RPMI7951 (cell line): ENCODE measurements at regions not wholly inside any gene's neighbourhood (a gene's known extent, or its start where the extent isn't known, plus 50 kb on each side); places are given as distances from the start of the nearest gene placed in this dataset.
A peak's percentile ranks its signal among the peaks of the same experiment; 100 is the strongest.
"Not testable (repeated sequence)": the region's sequence is repeated elsewhere in the genome, so short reads cannot be mapped to it uniquely, and the experiment has no call there.

ENCODE experiments used
- DNase-seq: peaks from one replicate; pipeline ENCODE4 v3.0.0-alpha.2; 2012; ENCODE audit warnings: low read depth

- no peak for DNase-seq
These were observed 95.5 kb upstream of the TBX5 start for GRCh38 chr12:114501474-114501807.

GRCh38 chr12:114500775-114501473 lies 95.0 kb upstream of the TBX5 start:
- DNase-seq = no peak

GRCh38 chr12:114500131-114500530 lies 94.2 kb upstream of the TBX5 start:
- DNase-seq = no peak

- peak; percentile 10 for DNase-seq
These were observed 93.4 kb upstream of the TBX5 start for GRCh38 chr12:114499338-114499737.

- DNase-seq = no peak
These were observed 86.0 kb upstream of the TBX5 start for GRCh38 chr12:114491916-114492315.

- DNase-seq = not testable (repeated sequence)
These were observed 79.0 kb upstream of the TBX5 start for GRCh38 chr12:114484822-114485459.

- no peak for DNase-seq
These were observed 78.1 kb upstream of the TBX5 start for GRCh38 chr12:114483996-114484395.

GRCh38 chr12:114481200-114481535 lies 75.2 kb upstream of the TBX5 start:
- no peak for DNase-seq

GRCh38 chr12:114480337-114481199 lies 74.6 kb upstream of the TBX5 start:
- DNase-seq = peak; percentile 16

GRCh38 chr12:114479831-114480230 lies 73.9 kb upstream of the TBX5 start:
- DNase-seq = no peak

- no peak for DNase-seq
These were observed 72.9 kb upstream of the TBX5 start for GRCh38 chr12:114478865-114479264.

- no peak for DNase-seq
These were observed 72.0 kb upstream of the TBX5 start for GRCh38 chr12:114477989-114478395.

- peak; percentile 29 for DNase-seq
These were observed 70.2 kb upstream of the TBX5 start for GRCh38 chr12:114476159-114476558.

GRCh38 chr12:114473717-114474116 lies 67.8 kb upstream of the TBX5 start:
- DNase-seq = no peak

- DNase-seq = no peak
These were observed 67.1 kb upstream of the TBX5 start for GRCh38 chr12:114473018-114473417.

- no peak for DNase-seq
These were observed 51.7 kb upstream of the TBX5 start for GRCh38 chr12:114457620-114458019.
